A673 (cell line): ENCODE measurements at regions not wholly inside any gene's neighbourhood (a gene's known extent, or its start where the extent isn't known, plus 50 kb on each side); places are given as distances from the start of the nearest gene placed in this dataset.
"Not testable (repeated sequence)": the region's sequence is repeated elsewhere in the genome, so short reads cannot be mapped to it uniquely, and the experiment has no call there.

Source experiments
- EZH2 ChIP-seq: fragments of 200-600 bp; sonication (generic); IDR thresholded peaks from 2 replicates; pipeline ENCODE4 v1.6.1; 2017; ENCODE audit warnings: borderline replicate concordance, low read depth, mild to moderate bottlenecking, mixed read lengths, antibody characterized with exemption, low read length; ENCODE audit not compliant: poor library complexity, severe bottlenecking
- TF ChIP-seq, protein P1 (sequence below): fragments of 300-800, 200-600 bp; sonication (generic); conservative IDR thresholded peaks from 2 replicates; pipeline ENCODE4 v1.5.1; 2017; ENCODE audit warnings: low read depth, mild to moderate bottlenecking, antibody characterized with exemption, low read length, moderate library complexity, mixed read lengths

DNA sequence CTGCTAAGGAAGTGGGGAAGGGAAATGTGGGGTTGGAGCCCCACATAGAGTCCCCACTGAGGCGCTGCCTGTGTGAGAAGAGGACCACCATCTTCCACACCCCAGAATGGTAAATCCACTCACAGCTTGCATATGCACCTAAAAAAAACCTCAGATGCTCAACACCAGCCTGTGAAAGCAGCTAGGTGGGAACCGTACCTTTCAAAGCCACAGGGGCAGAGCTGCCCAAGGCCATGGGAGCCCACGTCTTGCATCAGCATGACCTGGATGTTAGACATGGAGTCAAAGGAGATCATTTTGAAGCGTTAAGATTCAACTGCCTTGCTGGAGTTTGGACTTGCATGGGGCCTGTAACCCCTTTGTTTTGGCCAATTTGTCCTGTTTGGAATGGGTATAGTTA is 658.9 kb upstream of the TPTE start:
- TF ChIP-seq, protein P1, sequence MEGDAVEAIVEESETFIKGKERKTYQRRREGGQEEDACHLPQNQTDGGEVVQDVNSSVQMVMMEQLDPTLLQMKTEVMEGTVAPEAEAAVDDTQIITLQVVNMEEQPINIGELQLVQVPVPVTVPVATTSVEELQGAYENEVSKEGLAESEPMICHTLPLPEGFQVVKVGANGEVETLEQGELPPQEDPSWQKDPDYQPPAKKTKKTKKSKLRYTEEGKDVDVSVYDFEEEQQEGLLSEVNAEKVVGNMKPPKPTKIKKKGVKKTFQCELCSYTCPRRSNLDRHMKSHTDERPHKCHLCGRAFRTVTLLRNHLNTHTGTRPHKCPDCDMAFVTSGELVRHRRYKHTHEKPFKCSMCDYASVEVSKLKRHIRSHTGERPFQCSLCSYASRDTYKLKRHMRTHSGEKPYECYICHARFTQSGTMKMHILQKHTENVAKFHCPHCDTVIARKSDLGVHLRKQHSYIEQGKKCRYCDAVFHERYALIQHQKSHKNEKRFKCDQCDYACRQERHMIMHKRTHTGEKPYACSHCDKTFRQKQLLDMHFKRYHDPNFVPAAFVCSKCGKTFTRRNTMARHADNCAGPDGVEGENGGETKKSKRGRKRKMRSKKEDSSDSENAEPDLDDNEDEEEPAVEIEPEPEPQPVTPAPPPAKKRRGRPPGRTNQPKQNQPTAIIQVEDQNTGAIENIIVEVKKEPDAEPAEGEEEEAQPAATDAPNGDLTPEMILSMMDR: not testable (repeated sequence)
- TF ChIP-seq EZH2: not testable (repeated sequence)
